ENCODE measurements at regions not wholly inside any gene's neighbourhood (a gene's known extent, or its start where the extent isn't known, plus 50 kb on each side); places are given as distances from the start of the nearest gene placed in this dataset.

- DNase-seq (ENCODE audit: low read depth) = no peak
Measured at GRCh38 chr17:77488531-77489238, 347.9 kb downstream of the SEC14L1 start.

- no peak for DNase-seq (ENCODE audit: low read depth)
Measured at GRCh38 chr17:77489239-77489892, 348.6 kb downstream of the SEC14L1 start.

- peak; percentile 35 for DNase-seq (ENCODE audit: low read depth)
Measured at GRCh38 chr17:77489893-77490255, 349.1 kb downstream of the SEC14L1 start.

- no peak for DNase-seq (ENCODE audit: low read depth)
Measured at GRCh38 chr17:77490361-77491183, 349.8 kb downstream of the SEC14L1 start.

GRCh38 chr17:77491921-77492445 is 351.2 kb downstream of the SEC14L1 start:
- DNase-seq (ENCODE audit: low read depth) = no peak

GRCh38 chr17:77492446-77493237 is 351.9 kb downstream of the SEC14L1 start:
- no peak for DNase-seq (ENCODE audit: low read depth)

GRCh38 chr17:77493238-77493820 is 352.6 kb downstream of the SEC14L1 start:
- DNase-seq (ENCODE audit: low read depth) = no peak

GRCh38 chr17:77493901-77494663 is 353.3 kb downstream of the SEC14L1 start:
- no peak for DNase-seq (ENCODE audit: low read depth)

GRCh38 chr17:77494664-77495435 is 354.1 kb downstream of the SEC14L1 start:
- DNase-seq (ENCODE audit: low read depth) = peak; percentile 27

- no peak for DNase-seq (ENCODE audit: low read depth)
Measured at GRCh38 chr17:77495575-77495974, 354.8 kb downstream of the SEC14L1 start.

GRCh38 chr17:77496401-77496801 is 355.6 kb downstream of the SEC14L1 start:
- no peak for DNase-seq (ENCODE audit: low read depth)

GRCh38 chr17:77496831-77497577 is 356.2 kb downstream of the SEC14L1 start:
- no peak for DNase-seq (ENCODE audit: low read depth)

GRCh38 chr17:77497578-77497934 is 356.8 kb downstream of the SEC14L1 start:
- DNase-seq (ENCODE audit: low read depth) = no peak

- DNase-seq (ENCODE audit: low read depth) = no peak
Measured at GRCh38 chr17:77498091-77498741, 357.4 kb downstream of the SEC14L1 start.

GRCh38 chr17:77498791-77499698 is 358.3 kb downstream of the SEC14L1 start:
- DNase-seq (ENCODE audit: low read depth) = no peak

- DNase-seq (ENCODE audit: low read depth) = no peak
Measured at GRCh38 chr17:77499699-77500435, 359.1 kb downstream of the SEC14L1 start.

- no peak for DNase-seq (ENCODE audit: low read depth)
Measured at GRCh38 chr17:77501101-77501566, 360.4 kb downstream of the SEC14L1 start.

Data from stromal cell of bone marrow (primary cell).